ENCODE measurements at regions not wholly inside any gene's neighbourhood (a gene's known extent, or its start where the extent isn't known, plus 50 kb on each side); places are given as distances from the start of the nearest gene placed in this dataset.
"Not testable (repeated sequence)": the region's sequence is repeated elsewhere in the genome, so short reads cannot be mapped to it uniquely, and the experiment has no call there.

GRCh38 chr4:3877236-3877635, 111.1 kb downstream of the ADRA2C start:
- H3K4me3 ChIP-seq (ENCODE audit: low read depth, low read length) = no peak overlapping the region
- TF ChIP-seq CTCF (IDR thresholded peaks at IDR 0.05; ENCODE audit: insufficient read depth, low read depth, low read length) = no peak
- no peak for DNase-seq (ENCODE audit: low read depth)

GRCh38 chr4:3877868-3878267, 111.7 kb downstream of the ADRA2C start:
- no peak overlapping the region for H3K4me3 ChIP-seq (ENCODE audit: low read depth, low read length)
- no peak for TF ChIP-seq CTCF (IDR thresholded peaks at IDR 0.05; ENCODE audit: insufficient read depth, low read depth, low read length)

GRCh38 chr4:3878678-3879077, 112.5 kb downstream of the ADRA2C start:
- no peak overlapping the region for H3K4me3 ChIP-seq (ENCODE audit: low read depth, low read length)
- TF ChIP-seq CTCF (IDR thresholded peaks at IDR 0.05; ENCODE audit: insufficient read depth, low read depth, low read length) = no peak
- DNase-seq (ENCODE audit: low read depth) = no peak

More at GRCh38 chr4:3877868-3878267, 111.7 kb downstream of the ADRA2C start:
- no peak for DNase-seq (ENCODE audit: low read depth)

- H3K4me3 ChIP-seq (ENCODE audit: low read depth, low read length) = no peak overlapping the region
- TF ChIP-seq CTCF (IDR thresholded peaks at IDR 0.05; ENCODE audit: insufficient read depth, low read depth, low read length) = no peak
- DNase-seq (ENCODE audit: low read depth) = no peak
These were observed 113.8 kb downstream of the ADRA2C start for GRCh38 chr4:3879681-3880614.

- no peak overlapping the region for H3K4me3 ChIP-seq (ENCODE audit: low read depth, low read length)
- peak; percentile 73 for TF ChIP-seq CTCF (IDR thresholded peaks at IDR 0.05; ENCODE audit: insufficient read depth, low read depth, low read length)
- peak; percentile 63 for DNase-seq (ENCODE audit: low read depth)
These were observed 114.5 kb downstream of the ADRA2C start for GRCh38 chr4:3880615-3881120.

GRCh38 chr4:3882316-3882885, 116.2 kb downstream of the ADRA2C start:
- DNase-seq (ENCODE audit: low read depth); H3K4me3 ChIP-seq (ENCODE audit: low read depth, low read length): not testable (repeated sequence)

GRCh38 chr4:3884261-3884660, 118.1 kb downstream of the ADRA2C start:
- DNase-seq (ENCODE audit: low read depth); H3K4me3 ChIP-seq (ENCODE audit: low read depth, low read length): not testable (repeated sequence)

All from fibroblast of villous mesenchyme (primary cell).